MM.1S (cell line): ENCODE measurements at regions not wholly inside any gene's neighbourhood (a gene's known extent, or its start where the extent isn't known, plus 50 kb on each side); places are given as distances from the start of the nearest gene placed in this dataset.

Experiments used
- CTCF ChIP-seq: fragments of 300-600 bp; sonication (generic); IDR thresholded peaks from 2 replicates; pipeline ENCODE4 v1.5.1; 2016; ENCODE audit warnings: antibody characterized with exemption, low read length, mixed read lengths
- EZH2 ChIP-seq: fragments of 300-600 bp; sonication (generic); optimal IDR thresholded peaks from 2 replicates; pipeline ENCODE3; 2017; ENCODE audit warnings: low read depth, mild to moderate bottlenecking, antibody characterized with exemption, low read length, mixed read lengths

GRCh38 chr16:65301029-65301428 is 179.2 kb upstream of the CDH11 start:
- TF ChIP-seq CTCF, result no peak
- no peak for TF ChIP-seq EZH2
